ENCODE measurements at regions not wholly inside any gene's neighbourhood (a gene's known extent, or its start where the extent isn't known, plus 50 kb on each side); places are given as distances from the start of the nearest gene placed in this dataset.

GRCh38 chr10:90319188-90319914 lies 538.5 kb downstream of the HTR7 start:
- no peak for DNase-seq (ENCODE audit: low spot score)
- Histone ChIP-seq H3K4me3 (no peak overlapping the region), H3K27ac (no peak overlapping the region)
- TF ChIP-seq CTCF (IDR thresholded peaks at IDR 0.05), result no peak

- Histone ChIP-seq H3K27ac (no peak overlapping the region), H3K4me3 (no peak overlapping the region)
- TF ChIP-seq CTCF (IDR thresholded peaks at IDR 0.05), result no peak
- DNase-seq (ENCODE audit: low spot score), result no peak
These were observed 536.6 kb downstream of the HTR7 start for GRCh38 chr10:90321132-90321816.

GRCh38 chr10:90326498-90327267 lies 531.2 kb downstream of the HTR7 start:
- no peak for TF ChIP-seq CTCF (IDR thresholded peaks at IDR 0.05)

DNA sequence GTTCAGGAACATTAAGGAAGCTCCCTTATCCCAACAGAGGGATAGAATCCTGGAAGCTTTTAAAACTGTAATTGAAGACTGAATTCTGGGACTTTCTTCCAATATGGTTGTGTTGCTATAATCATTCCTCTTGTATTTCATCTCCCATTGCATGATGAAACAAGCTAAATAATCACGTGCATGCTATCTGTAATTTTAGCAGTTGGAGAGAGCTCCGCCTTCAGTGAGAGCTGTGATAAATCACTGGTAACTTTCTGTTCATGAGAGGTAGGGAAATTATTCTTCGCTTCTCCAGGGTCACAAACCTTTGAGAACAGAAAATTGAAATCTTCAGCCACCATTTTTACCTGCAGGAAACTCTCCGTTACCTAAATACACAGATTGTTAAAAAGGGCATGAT lies 530.2 kb downstream of the HTR7 start:
- TF ChIP-seq CTCF (IDR thresholded peaks at IDR 0.05), result no peak
- Histone ChIP-seq H3K4me3 (no peak overlapping the region), H3K27ac (no peak overlapping the region)
- no peak for DNase-seq (ENCODE audit: low spot score)

More at GRCh38 chr10:90326498-90327267, 531.2 kb downstream of the HTR7 start:
- Histone ChIP-seq H3K27ac (no peak overlapping the region), H3K4me3 (no peak overlapping the region)
- no peak for DNase-seq (ENCODE audit: low spot score)

DNA sequence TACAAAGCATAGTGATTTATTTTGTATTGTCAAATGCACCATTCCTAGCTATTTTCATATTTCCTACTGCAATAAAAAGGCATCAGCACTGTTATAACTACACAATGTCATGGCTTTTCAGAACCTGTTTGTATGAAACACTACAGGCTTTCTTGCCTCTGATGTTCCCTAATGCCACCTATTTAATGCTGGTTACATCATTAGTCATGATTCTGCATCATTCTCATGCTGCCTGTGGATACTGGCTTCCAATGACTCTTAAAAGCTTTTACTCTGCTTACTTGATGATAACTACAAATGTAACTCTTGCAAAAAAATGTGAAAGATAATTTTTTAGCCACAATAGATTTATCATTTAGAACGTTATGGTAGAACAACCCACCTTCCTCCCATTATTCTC lies 529.4 kb downstream of the HTR7 start:
- H3K27ac ChIP-seq, result no peak overlapping the region
- no peak overlapping the region for H3K4me3 ChIP-seq
- DNase-seq (ENCODE audit: low spot score), result no peak
- TF ChIP-seq CTCF (IDR thresholded peaks at IDR 0.05), result no peak

GRCh38 chr10:90328896-90329295 lies 528.9 kb downstream of the HTR7 start:
- no peak for DNase-seq (ENCODE audit: low spot score)
- Histone ChIP-seq H3K4me3 (no peak overlapping the region), H3K27ac (no peak overlapping the region)
- no peak for TF ChIP-seq CTCF (IDR thresholded peaks at IDR 0.05)
